ENCODE measurements at regions not wholly inside any gene's neighbourhood (a gene's known extent, or its start where the extent isn't known, plus 50 kb on each side); places are given as distances from the start of the nearest gene placed in this dataset.

DNA sequence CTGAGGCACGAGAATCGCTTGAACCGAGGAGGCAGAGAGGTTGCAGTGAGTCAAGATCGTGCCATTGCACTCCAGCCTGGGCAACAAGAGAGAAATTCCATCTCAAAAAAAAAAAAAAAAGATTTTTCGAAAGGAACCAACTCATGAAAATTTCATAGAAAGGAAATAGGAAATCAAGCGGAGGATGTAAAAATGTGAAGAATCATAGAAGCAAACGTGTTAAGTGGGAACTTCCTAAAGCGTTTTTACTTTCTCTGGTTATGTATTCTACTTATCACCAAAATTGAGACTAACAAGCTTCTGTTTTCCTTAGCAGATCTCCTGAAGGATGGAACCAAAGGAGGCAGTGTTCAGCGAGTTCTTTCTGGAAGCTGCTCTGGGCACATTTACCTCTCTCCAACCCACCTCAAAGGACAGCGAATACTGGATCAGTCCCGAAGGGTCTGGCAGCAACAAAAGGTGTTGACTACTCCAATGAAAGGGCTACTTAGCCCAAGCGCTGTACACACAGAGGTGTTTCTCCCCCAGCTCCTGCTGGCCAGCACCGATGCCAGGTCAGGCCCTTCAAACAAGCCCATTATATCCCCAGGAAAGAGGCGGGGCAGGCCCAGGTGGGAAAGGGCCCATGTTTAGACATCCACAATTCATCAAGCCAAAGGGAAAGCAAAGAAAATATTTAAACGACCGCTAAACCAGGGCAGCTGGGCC, 327.5 kb upstream of the JARID2 start:
- TF ChIP-seq, protein P1, sequence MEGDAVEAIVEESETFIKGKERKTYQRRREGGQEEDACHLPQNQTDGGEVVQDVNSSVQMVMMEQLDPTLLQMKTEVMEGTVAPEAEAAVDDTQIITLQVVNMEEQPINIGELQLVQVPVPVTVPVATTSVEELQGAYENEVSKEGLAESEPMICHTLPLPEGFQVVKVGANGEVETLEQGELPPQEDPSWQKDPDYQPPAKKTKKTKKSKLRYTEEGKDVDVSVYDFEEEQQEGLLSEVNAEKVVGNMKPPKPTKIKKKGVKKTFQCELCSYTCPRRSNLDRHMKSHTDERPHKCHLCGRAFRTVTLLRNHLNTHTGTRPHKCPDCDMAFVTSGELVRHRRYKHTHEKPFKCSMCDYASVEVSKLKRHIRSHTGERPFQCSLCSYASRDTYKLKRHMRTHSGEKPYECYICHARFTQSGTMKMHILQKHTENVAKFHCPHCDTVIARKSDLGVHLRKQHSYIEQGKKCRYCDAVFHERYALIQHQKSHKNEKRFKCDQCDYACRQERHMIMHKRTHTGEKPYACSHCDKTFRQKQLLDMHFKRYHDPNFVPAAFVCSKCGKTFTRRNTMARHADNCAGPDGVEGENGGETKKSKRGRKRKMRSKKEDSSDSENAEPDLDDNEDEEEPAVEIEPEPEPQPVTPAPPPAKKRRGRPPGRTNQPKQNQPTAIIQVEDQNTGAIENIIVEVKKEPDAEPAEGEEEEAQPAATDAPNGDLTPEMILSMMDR (IDR thresholded peaks at IDR 0.05), result no peak
- TF ChIP-seq POLR2A (IDR thresholded peaks at IDR 0.05), result no peak
